ENCODE measurements at regions not wholly inside any gene's neighbourhood (a gene's known extent, or its start where the extent isn't known, plus 50 kb on each side); places are given as distances from the start of the nearest gene placed in this dataset.
A peak's percentile ranks its signal among the peaks of the same experiment; 100 is the strongest.

GRCh38 chr19:34041925-34042521 lies 130.3 kb upstream of the LSM14A start:
- peak; percentile 47 for TF ChIP-seq CTCF (IDR thresholded peaks at IDR 0.05; ENCODE audit: insufficient read depth, low read depth, low read length)
- no peak for TF ChIP-seq EZH2 (IDR thresholded peaks at IDR 0.05; ENCODE audit: insufficient read depth, low read length)

All from astrocyte (in vitro differentiated cells and primary cell).